GM18870 (cell line): ENCODE measurements at regions not wholly inside any gene's neighbourhood (a gene's known extent, or its start where the extent isn't known, plus 50 kb on each side); places are given as distances from the start of the nearest gene placed in this dataset.
A peak's percentile ranks its signal among the peaks of the same experiment; 100 is the strongest.
"Not testable (repeated sequence)": the region's sequence is repeated elsewhere in the genome, so short reads cannot be mapped to it uniquely, and the experiment has no call there.

Source experiments
- ATAC-seq: cut with Tn5 transposase; IDR thresholded peaks from one replicate; pipeline ENCODE4 v1.9.1; 2021; ENCODE audit warnings: moderate library complexity; ENCODE audit not compliant: unreplicated experiment

DNA sequence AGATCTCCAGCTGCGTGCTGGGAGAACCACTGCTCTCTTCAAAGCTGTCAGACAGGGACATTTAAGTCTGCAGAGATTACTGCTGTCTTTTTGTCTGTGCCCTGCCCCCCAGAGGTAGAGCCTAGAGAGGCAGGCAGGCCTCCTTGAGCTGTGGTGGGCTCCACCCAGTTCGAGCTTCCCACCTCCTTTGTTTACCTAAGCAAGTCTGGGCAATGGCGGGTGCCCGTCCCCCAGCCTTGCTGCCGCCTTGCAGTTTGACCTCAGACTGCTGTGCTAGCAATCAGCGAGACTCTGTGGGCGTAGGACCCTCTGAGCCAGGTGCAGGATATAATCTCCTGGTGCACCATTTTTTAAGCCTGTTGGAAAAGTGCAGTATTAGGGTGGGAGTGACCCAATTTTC is 128.6 kb downstream of the ACTR3 start:
- not testable (repeated sequence) for ATAC-seq

DNA sequence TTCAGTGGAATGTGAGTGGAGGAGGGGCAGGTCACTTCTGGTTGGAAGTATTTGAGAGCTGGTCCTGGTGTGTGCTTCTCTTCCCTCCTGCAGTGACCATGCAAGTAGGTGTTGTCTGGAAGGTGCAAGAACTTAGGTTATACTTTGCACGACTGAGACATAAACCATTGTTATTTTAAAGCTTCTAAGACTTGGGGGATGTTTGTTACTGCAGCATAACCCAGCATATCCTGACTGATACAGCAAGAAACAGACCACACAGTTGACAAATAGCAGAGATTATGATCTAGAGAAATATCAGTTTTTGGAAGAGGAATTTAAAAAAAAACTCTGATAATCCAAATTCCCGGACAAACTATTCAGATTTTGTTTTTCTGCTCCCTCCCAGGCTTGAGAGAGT is 130.8 kb downstream of the ACTR3 start:
- no peak for ATAC-seq

DNA sequence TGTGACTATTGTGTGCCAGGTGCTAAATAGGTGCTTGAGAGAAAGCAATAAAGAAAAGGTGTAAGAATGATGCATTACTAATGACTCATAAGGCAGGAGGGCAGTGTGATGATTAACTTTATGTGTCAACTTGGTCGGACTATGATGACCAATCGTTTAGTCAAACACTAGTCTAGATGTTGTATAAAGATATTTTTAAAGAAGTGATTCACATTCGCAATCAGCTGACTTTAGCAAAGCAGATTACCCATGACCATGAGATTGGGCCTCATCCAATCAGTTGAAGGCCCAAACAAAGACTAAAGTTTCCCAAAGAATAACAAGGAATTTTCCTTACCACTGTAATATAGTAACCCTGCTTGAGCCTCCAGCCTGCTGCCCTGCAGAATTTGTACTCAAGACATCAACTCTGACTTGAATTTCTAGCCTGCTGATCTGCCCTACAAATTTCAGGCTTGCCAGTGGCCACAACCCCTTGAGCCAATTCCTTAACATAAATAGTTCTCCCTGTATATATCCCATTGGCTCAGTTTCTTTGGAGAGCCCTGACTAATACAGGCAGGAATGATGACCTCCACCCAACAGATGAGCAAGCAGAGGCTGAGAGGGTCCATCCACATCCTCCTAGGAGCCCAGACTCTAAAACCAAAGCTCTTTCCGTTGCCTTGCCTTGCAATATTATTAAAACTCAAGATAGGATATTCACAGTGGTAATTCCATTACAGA is 132.6 kb downstream of the ACTR3 start:
- no peak for ATAC-seq

DNA sequence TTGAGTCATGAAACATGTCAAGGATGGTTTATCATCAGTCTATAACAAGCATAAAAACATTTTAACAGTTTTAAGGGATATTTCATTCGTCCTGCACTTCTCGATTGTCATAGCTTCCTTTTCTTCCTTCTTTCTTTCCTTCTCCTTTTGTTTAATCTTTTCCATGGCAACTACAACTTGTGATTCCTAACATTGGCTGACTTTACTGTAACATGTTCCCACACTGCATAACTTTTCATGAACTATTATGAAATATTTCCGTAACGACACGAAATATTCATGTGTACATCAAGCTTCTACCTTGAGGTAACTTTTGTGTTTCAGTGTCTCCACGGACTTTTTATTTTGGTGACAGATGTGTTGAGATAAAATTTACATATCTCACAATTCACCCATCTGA is 134.4 kb downstream of the ACTR3 start:
- no peak for ATAC-seq

DNA sequence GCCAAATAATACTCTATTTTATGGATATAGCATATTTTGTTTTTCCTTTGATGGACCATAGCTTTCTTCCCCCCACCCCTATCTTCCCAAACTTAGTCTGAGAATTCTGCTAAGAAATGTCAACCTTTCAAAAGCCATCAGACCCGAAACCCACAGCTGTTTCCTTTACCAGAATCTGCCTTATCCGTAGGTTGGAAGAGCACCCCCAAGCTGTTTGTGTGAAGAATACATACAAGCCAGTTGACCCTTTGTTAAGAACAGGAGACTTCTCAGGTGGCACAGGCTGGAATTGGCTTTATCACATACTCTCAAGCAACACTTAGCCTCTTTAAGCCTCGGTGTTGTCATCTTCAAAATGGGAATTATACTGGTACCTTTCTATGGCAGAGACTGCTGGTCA is 135.1 kb downstream of the ACTR3 start:
- ATAC-seq = no peak

DNA sequence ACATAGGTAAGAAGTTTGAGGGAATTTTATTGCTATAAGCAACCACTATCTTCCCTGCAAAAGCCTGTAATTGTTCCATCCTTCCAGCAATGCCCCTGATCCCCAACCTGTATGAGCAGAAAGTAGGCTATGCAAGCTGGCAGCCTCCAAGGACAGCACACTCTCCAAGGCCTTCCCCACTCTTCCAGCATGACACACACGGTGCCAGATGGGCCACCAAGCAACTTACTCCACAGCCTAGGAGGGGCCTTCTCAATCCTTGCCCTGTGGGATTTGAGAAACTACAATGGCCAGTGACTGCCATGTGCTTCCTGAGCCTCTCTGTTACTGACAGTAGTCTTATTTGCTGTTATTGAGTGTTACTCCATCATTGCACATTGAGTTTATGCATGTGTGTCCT is 137.5 kb downstream of the ACTR3 start:
- no peak for ATAC-seq

DNA sequence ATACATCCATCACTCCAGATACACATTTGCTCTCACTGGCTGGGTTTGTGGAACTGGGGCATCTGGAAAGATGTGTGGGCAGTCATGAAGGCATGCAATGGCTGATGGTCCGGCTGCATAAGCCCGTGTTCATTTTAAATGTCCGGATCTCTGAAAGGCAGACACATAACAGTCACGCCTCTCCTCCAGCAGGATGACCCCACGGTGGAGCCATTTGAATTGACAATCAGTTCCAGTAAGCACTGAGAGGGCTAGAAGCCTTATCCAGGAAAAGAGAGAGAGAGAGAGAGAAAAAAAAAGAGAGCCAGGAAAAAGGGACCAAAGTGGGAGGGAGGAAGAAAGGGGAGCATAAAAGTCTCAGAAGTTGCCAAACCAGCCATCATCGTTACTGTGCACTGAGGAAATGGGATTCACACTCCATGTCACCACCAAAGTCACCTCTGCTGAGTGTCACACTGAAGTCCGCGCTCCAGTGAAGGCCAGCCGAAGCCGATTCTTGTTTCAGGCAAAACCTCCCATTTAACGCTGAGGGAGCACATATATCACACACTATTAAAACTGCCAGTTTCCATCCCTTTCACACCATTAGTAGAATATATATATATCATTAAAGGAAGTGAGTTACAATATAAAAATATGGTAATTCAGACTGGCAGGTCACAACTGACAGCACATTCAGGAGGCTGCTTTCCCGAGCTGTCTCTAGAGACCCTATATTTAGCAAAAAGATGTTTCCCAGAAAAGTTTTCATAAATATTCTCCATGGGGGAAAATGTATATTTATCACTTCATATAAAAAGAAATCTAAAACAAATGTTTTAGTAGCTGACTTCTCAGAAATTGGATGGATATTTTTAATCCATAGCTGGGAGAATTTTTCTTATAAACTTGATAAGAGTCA is 142.0 kb downstream of the ACTR3 start:
- no peak for ATAC-seq

DNA sequence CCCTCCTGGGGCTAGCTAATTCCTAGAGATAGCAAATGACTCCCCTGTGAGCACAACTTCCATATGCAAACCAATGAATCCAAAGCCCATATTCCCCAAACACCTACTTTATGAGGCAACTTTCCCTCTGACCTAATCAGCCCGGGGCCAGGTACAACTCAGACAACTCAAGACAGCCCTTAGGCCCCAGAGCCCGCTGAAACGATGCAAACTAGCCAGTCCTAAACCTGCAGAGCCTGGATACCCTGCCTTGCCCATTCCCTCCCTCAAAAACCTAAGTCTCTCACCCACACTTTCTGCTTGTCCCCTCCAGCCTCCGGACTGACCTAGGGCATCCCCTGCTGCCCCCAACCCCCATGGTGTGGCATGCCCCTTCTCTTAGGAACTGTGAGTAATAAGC is 142.8 kb downstream of the ACTR3 start:
- no peak for ATAC-seq

DNA sequence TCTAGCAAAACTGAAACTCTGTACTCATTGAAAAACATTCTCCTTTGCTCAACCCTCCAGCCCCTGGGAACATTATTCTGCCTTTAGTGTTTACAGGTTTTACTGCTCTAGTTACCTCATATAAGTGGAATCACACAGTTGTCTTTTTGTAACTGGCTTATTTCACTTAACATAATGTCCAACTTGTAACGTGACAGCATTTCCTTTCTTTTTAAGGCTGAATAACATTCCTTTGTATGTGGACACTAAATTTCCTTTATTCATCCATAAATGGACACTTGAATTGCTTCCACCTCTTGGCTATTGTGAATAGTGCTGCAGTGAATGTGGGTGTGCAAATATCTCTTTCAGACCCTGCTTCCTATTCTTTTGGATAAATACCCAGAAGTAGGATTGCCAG is 144.9 kb downstream of the ACTR3 start:
- ATAC-seq = no peak

DNA sequence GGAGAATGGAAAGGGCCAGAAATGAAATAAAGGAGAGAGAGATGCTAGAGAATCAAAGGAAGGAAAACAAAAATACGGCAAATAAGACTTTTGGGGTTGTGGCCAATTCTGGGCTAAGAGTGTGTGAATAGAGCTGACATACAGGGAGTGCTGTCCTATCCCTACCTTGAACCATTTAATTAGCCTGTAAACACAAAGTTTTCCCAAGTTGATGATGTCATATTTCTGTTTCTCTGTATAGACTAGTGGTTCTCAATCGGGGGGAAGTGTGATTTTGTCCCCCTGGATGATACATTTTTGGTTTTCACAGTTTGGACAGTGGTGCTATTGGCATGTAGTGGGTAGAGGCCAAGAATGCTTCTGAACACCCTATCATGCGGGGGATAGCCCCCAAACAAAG is 148.8 kb downstream of the ACTR3 start:
- ATAC-seq = no peak

DNA sequence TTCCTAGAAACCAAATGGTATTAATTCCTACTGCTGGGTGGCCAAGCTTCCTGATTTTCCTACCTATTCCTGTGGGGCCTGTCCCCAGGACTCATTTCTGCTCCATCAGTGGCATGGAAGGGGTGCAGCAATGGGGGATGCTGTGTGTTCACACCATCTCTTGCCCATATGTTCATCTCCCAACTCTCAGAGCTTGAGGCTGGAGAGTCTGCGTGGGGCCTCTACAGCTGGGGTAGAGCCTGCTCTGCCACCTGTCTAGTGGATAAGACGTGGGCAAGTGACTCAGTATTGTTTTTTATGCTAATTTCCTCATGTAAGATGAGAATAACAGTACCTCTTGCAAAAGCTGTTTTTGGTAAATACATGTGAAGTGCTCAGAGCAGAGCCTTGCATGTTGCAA is 149.8 kb downstream of the ACTR3 start:
- no peak for ATAC-seq

DNA sequence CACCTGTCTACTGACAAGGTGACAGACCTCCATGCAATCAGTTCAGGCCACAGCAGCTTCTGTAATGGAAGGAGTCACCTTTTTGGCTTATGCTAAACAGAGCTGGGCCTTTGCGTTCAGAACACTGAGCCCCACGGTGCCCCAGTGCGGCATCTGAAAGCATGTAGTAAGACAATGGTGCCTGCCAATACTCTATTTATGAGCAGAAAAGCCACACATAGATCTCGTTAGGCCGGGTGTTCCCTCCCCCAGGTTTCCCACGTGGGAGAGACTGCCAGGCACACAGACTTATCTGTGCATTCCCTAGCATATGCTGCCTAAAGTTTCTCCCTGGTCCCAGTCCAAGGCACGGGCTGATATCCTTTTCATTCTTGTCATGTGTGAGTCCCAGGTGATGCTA is 150.9 kb downstream of the ACTR3 start:
- no peak for ATAC-seq

DNA sequence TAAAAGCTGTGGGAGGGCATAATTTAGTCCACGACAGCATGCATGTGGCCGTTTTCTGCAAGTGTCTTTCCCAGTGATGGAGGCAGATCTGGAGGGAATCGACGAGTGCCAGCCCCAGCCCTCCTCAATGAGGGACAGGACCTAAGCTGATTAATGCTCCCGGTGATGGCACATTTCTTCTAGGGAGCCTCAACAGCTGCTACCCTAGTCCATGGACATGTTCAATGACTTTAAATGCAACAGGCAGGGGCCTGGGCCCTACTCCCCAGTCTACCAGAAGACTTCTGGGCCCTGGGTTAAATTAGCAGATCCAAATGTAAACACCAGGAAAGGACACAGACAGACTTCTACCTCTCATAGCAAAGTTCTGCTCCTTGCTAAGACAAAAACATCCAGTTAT is 155.1 kb downstream of the ACTR3 start:
- no peak for ATAC-seq

DNA sequence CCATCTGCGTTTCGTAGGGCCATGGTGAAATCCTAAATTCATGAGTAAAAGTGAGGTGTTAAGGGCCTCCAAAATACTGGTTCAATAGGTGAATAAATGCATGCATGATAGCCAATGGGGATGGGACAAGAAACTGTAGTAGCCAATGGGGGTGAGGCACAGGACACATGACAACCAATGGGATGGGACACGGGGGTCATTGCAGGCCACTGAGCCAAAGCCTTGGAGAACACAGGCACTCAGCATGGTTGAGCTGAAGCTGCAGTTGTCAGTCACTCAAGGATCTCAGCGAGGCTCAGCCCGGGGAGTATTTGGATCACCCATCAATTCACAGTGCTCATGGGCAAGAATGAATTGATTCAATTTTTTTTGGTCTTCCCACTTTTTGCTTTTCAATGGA is 156.5 kb downstream of the ACTR3 start:
- no peak for ATAC-seq

DNA sequence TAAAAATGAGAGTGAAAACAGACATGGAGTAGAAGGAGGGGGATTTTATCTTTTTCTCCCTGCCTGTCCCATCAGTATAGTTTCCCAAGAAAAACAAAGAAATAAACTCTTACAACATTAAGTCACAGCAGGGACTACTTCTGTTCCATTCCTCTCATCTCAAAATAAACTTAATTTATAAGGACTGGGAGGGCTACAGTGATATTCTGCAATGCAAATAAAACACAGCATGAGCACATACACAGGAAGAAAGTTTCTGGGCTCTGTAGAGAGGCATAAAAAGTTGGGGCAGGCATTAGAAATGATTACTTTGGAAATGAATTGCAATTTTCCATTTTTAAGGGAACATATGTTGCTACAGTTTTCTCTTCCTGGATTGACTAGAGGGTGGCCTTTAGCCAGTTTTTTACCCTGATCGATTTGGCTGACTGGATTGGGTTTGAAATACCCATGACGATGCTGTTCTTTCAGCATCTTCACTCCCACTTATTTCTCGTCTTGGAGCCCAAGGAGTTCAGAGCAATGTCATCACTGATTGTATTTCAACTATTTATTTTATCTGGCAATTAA is 157.1 kb downstream of the ACTR3 start:
- no peak for ATAC-seq

DNA sequence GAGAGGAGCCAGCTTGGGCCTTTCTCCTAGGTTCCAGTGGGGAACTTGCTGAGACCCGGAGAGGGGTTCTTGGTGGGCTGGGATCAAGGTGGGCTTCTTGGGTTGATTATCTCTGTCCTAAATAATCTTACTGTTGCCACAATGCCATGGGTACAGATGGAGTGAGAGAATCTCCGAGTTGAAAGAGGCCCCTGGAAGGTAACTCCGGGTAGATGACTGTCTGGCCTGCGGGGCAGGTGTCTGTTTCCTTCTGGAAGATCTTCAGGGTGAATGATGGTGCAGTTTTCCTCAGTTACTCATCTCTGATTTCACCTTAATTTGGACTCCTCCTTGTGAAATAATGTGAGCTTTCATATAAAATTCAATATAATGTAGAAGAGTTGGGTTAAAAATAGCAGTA is 159.4 kb downstream of the ACTR3 start:
- no peak for ATAC-seq

DNA sequence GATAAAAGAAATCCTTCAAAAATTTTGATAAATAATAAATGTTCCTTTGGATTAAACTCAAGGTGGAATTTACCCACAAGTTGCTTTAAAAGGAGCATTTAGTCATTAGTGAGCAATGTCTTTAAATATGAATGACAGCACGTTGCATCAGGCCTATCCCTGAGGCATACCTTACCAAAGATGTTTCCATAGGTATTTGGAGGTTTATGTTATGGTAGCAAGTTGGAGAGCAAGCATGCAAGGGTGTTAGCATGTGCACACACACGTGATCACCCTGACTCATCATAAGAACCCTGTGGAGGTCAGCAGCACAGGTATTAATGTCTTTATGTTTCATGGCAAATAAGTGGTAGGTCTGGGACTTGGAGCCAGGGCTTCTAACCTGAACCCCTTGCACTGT is 159.9 kb downstream of the ACTR3 start:
- no peak for ATAC-seq

DNA sequence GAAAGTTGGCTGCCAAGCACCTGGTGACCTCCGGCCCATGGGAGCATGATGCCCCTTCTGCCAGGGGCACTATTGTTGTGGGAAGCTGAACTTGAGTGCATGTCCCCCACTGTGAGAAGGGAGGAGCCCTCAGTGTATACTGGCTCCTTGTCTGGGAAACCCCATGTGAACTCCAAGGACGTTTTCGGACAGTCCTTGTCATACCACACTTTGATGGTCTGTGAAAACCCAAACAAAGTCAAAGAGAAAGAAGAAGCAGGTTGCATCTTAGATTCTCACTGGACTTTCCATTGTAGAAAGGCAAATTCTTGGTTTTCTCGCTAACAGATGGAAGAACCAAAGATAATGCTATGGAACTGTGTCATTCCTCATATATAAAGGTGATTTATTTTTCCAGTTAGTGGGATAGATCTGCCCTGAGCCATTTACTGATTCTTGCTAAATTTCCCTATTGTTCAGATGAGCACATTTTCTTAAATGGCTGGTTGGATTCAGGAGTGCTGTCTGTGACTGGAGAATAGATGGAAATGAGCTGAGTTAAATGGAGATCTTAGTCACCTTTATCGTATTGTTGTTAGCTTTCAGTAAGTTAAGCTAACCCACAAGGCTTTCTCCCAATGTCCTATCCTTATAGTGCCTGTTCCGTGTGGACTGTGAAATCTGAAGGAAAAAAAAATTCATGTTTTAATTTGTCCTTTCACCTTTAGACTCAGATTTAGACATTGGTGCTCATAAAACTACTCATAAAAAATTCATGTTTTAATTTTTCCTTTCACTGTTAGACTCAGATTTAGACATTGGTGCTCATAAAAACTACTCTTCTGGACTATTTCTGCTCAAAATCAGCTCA is 166.6 kb downstream of the ACTR3 start:
- peak; percentile 82 for ATAC-seq

DNA sequence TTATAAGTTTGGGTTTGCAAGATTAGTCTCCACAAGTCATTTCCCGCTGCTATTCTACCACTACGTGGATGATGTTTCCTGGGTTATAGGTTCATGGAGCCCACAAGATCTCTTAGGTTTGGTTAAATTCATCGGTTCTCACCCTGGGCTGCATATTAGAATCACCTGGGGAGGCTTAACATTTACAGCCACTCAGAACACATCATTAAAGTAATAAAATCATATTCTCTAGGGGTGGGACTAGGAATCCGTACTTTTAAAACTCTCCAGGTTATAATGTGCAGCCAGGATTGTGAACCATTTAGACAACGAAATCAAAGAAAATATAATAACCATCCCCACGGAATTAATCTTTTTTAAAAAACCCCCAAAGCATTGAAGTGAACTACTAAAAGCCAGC is 167.7 kb downstream of the ACTR3 start:
- ATAC-seq = no peak

DNA sequence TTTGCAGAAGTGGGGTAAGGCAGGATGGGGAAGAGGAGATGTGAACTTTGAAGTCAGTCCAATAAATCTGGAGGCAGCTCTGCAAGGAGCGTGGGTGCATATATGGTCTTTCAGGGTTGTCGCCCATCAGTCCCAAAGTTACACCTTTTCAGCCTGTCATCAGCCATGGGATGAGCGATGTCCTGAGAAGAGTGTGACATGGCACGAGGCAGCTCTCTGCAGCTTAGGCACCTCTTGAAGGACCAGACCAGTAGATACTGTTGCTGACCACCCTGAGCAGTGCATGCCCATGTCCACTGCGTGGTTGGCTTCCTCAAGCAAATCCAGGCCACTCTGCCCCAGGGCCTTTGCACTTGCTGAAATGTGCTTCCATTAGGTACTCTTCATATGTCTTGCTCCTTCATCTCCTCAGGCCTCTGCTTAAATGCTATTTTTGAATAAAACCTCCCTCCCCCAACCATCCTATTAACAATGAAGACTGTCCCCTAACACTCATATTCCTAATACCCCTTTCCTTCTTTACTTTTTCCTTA is 171.7 kb downstream of the ACTR3 start:
- ATAC-seq = no peak

DNA sequence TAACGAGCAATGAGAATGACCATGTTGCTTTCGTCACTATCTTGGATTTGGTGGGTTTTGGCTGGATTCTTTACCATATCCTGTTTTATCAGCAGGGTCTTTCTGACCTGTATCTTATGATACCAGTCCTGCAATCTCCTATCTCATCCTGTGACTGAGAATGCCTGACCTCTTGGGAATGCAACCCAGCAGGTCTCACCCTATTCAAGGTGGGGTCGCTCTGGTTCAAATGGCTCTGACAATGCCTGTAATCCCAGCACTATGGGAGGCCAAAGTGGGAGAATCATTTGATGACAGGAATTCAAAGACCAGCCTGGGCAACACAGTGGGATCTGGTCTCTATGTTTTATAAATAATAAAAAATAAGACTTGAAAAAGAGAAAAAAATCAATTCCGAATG is 173.5 kb downstream of the ACTR3 start:
- no peak for ATAC-seq
